OCI-M1 (cell line): ENCODE measurements at regions not wholly inside any gene's neighbourhood (a gene's known extent, or its start where the extent isn't known, plus 50 kb on each side); places are given as distances from the start of the nearest gene placed in this dataset.

ENCODE experiments used
- DNase-seq: peaks from one replicate; lab custom pipeline; 2025; lab: John Stamatoyannopoulos, UW

DNA sequence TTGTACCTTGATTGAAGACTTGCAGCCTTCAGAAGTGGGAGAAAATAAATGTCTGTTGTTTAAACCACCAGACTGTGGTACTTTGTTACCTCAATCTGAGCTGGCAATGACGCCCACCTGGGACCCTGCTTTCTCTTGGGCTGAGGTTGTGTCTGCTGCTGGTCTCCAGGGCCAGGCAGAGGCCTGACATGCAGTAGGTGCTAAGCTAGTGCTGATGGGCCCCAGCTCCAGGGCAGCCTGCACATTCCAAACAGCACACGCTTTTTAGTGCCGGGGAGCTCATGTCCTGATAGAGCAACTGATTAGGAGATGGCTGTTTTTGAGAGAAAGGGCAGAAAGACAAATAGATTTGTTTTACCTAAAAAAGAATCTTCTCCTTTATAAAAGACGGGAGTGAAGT, 664.0 kb upstream of the HS6ST1 start:
- DNase-seq = no peak

DNA sequence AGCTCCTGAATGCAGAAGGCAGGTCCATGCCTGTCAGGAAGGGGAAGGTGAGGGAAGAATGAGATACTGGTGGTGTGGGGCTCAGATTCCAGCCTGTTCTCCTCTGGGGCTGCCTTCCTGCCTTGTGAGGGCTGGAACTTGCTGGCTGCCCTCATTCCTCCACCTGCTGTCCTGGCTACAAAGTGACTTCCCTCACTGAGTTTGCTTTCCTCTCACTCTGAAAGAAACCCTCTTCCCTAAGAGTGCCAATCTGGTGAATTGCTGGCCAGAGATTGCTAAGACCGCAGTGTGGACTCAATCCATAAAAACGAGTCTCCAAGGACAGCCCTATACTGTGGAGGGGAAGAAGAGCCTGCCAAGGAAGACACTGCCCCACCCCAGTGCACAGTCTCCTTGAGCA, 664.4 kb upstream of the HS6ST1 start:
- DNase-seq = no peak

GRCh38 chr2:128984081-128984480, 665.4 kb upstream of the HS6ST1 start:
- DNase-seq = no peak

DNA sequence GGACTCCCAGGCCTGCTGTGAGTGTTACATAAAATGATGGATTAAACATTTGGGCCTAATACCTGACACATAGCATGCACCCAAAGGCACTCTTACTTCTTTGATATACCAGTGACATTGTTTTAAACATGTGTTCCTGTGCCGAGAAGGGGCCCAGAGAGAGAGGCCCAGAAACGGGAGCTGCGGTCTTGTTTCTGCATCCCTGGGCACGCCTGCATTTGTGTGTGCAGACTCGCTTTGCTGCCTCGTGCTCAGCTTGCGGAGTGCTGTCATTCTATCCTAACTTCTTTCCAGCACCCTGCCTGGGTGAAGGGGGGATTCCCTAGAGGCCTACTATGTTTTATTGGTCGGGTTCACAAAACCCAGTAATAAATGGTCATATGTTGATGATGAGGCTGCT, 666.2 kb upstream of the HS6ST1 start:
- no peak for DNase-seq

GRCh38 chr2:128986026-128986715, 667.5 kb upstream of the HS6ST1 start:
- no peak for DNase-seq

DNA sequence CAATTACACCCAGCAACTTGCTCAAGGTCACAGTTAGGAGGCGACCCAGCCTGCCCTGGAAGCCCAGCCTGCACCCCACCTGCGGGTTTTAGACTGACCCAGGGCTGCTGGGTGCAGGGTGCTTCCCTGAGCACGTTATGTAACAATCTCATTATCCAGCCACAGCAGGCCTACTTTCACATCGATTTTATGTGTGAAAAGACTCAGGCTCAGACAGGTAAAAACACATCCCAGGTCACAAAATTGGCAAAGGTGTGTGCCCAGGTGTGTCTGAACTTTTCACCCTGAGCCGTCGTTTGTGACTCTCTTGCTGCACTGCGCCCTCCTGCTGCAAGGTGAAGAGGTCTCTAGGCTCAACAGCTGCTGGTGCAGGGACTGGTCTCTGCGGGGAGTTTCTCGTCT, 668.2 kb upstream of the HS6ST1 start:
- DNase-seq = no peak

- no peak for DNase-seq
These were observed 669.7 kb upstream of the HS6ST1 start for GRCh38 chr2:128988326-128988725.

DNA sequence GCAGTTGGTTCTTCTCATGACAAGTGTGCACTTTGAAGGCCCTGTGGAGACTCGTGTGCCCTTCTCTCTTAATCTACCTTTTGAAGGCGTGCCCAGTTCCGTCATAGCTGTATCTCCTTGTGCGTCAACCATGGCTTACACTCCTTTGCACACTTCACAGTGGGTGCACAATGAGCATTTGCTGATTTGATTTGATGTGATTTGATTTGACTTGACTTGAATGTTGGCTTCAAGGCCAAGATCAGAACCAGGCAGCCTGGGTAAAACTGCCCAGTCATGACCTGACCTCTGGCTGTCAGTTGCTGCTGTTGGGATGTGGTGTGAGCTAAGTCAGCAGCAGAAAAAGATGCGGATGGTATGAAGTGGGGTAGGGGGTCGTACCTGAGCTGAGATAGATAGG, 670.3 kb upstream of the HS6ST1 start:
- DNase-seq = no peak

DNA sequence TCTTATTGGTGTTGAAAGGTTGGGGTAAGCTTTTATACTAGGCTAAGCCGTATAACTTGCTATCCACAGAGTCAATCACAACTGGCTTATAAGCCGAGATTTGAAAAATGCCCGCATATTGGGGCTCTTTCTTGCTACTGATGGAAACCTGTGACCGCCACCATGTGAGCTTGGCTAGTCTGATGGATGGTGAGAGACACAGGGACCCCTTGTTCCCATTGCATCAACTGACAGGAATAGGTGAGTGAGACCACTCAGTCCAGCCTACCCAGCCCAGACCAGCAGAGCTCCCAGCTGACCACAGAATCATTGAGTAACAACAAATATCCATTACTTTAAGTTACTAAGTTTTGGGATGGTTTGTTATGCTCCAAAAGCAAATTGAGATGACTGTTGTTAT, 676.4 kb upstream of the HS6ST1 start:
- no peak for DNase-seq

GRCh38 chr2:128996078-128996477, 677.4 kb upstream of the HS6ST1 start:
- DNase-seq = no peak

DNA sequence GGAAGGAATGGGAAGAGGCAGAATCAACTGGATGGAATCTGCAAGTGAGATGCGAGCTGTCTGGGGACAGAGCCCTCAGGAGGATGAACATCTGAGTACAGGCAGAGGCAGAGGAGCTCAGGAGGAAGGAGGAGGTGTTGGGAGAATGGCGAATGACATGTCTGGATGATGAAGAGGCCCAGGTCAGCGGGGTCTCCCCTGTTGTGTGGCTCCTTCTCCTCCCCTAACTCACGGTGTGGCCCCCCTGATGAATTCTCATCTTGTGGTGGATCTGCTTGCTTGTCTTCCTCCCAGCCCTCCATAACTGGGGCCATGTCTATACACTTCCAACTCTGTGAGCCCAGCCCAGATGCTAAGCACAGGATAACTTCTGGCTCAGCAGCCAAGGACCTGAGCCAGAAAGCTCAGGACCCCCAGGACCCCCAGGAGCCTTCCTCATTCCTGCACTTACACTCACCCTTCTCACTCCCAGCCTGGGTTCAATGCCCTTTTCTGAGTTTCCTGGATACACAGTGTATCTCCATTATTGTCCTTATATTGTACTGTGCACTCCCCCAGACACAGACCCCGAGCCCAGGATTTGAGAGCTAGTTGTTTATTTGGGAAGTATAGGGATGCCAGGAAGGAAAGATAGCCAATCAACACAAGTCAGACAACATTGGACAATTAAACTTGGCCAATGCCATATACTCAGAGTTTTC, 678.6 kb upstream of the HS6ST1 start:
- DNase-seq = no peak

GRCh38 chr2:129001926-129002325, 683.3 kb upstream of the HS6ST1 start:
- DNase-seq = no peak

DNA sequence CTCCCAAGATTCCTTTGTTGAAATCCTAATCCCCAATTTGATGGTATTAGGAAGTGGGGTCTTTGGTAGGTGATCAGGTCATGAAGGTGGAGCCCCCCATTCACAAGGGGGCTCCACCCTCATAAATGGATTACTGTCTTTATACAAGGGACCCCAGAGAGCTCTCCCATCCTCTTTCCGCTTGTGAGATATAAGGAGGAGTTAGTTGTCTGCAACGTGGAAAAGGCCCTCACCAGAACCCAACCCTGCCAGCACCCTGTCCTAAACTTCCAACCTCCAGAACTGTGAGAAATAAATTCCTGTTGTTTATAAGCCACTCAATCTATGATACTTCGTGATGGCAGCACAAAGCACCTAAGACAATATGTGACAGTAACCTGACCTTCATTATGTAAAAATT, 684.1 kb upstream of the HS6ST1 start:
- no peak for DNase-seq

GRCh38 chr2:129004485-129004884, 685.8 kb upstream of the HS6ST1 start:
- DNase-seq = no peak

- DNase-seq = no peak
These were observed 686.3 kb upstream of the HS6ST1 start for GRCh38 chr2:129004940-129005490.

DNA sequence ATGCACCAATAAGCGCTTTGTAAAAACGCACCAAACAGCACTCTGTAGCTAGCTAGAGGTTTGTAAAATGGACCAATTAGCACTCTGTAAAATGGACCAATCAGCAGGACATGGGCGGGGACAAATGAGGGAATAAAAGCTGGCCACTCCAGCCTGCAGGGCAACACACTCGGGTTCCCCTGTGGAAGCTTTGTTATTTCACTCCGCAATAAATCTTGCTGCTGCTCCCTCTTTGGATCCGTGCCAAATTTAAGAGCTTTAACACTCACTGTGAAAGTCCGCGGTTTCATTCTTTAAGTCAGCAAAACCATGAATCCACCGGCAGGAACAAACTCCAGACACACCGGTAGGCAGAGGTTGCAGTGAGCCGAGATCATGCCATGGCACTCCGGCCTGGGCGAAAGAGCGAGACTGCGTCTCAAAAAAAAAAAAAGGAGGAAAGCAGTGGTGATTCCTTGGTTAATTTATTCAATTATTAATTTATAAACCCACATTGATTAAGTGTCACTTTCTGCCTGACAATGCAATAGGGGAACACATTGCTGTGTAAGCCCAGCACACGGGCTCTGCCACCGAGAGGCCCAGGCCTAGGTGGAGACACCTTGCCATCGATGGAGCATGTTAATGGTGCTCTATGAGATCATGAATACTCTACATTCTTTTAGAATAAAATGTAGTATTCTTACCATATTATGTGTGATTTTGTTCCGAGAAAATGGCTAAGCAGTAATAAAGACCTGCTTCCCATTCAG, 687.6 kb upstream of the HS6ST1 start:
- no peak for DNase-seq

- DNase-seq = no peak
These were observed 688.2 kb upstream of the HS6ST1 start for GRCh38 chr2:129006901-129007300.

- no peak for DNase-seq
These were observed 689.6 kb upstream of the HS6ST1 start for GRCh38 chr2:129008055-129008880.

GRCh38 chr2:129008881-129009554, 690.4 kb upstream of the HS6ST1 start:
- no peak for DNase-seq

GRCh38 chr2:129009555-129010146, 691.0 kb upstream of the HS6ST1 start:
- no peak for DNase-seq

GRCh38 chr2:129010262-129010661, 691.6 kb upstream of the HS6ST1 start:
- DNase-seq = no peak
